ENCODE measurements at regions not wholly inside any gene's neighbourhood (a gene's known extent, or its start where the extent isn't known, plus 50 kb on each side); places are given as distances from the start of the nearest gene placed in this dataset.

DNA sequence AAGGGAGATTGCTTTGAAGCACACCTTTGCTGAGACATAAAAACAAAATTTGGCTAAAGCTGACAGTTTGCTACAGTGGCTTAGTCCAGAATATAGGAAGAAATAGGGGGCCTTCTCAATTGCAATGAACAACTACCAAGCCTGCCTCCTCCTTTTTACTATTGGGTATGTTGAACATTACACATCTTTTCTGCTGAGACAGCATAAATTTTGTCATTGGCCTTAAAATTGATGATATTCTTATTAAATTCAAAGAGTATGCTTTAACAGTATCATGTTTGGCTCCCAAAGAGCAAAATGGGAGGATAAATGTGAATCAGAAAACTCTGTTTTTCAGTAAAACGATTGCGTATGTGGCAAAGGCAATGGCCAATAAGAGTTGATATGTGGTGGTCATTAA is 721.9 kb upstream of the IGFBP7 start:
- H3K27ac ChIP-seq (ENCODE audit: low read depth, low read length) = no peak overlapping the region
- DNase-seq = no peak
- no peaks in the 10 kb centered on the region for H3K36me3 Mint-ChIP-seq
- no peaks in the 10 kb centered on the region for H3K27me3 ChIP-seq (ENCODE audit: control insufficient read depth in 2 of 2, insufficient read depth in 2 of 2, low read length in 2 of 2)
- no peaks in the 10 kb centered on the region for H3K36me3 ChIP-seq (ENCODE audit: control insufficient read depth in 2 of 3, insufficient read depth in 3 of 3, low read length in 3 of 3)
- no peak for ATAC-seq
- peaks cover 0 to 15% (median 4%) of the 10 kb centered on the region in 11 donors for H3K9me3 Mint-ChIP-seq
- no peak overlapping the region for H3K27ac Mint-ChIP-seq
- no peaks in the 10 kb centered on the region for H3K9me3 ChIP-seq (ENCODE audit: control insufficient read depth in 2 of 3, low read length in 3 of 3)
- H3K27me3 Mint-ChIP-seq = no peaks in the 10 kb centered on the region
- intact Hi-C loops (cut with micrococcal nuclease) = no loop called here
- no peak overlapping the region for H3K4me3 ChIP-seq (ENCODE audit: low read length)
- no peaks in the 10 kb centered on the region for H3K4me1 ChIP-seq (ENCODE audit: control insufficient read depth in 2 of 2, insufficient read depth in 2 of 2, low read length in 2 of 2)
- CTCF ChIA-PET = no interaction called here
- POLR2A ChIA-PET = no interaction called here
- H3K4me3 Mint-ChIP-seq = no peak overlapping the region
- H3K4me1 Mint-ChIP-seq = peaks cover 0 to 3% (median 0%) of the 10 kb centered on the region in 7 donors

GRCh38 chr4:57789666-57790065 is 679.5 kb upstream of the IGFBP7 start:
- ATAC-seq = no peak
- intact Hi-C loops (cut with micrococcal nuclease) = loop anchor here in 1 of 2 donors (10.0 kb wide), 1 partner anchor 55 kb away; no protein-coding TSS in a partner anchor
- no peaks in the 10 kb centered on the region for H3K4me1 ChIP-seq (ENCODE audit: control insufficient read depth in 2 of 2, insufficient read depth in 2 of 2, low read length in 2 of 2)
- Mint-ChIP-seq H3K9me3 (peaks cover 0 to 4% (median 0%) of the 10 kb centered on the region in 11 donors), H3K4me3 (no peak overlapping the region), H3K27me3 (no peaks in the 10 kb centered on the region), H3K36me3 (no peaks in the 10 kb centered on the region), H3K27ac (no peak overlapping the region), H3K4me1 (no peaks in the 10 kb centered on the region)
- H3K27ac ChIP-seq (ENCODE audit: low read depth, low read length) = no peak overlapping the region
- H3K36me3 ChIP-seq (ENCODE audit: control insufficient read depth in 2 of 3, insufficient read depth in 3 of 3, low read length in 3 of 3) = no peaks in the 10 kb centered on the region
- no peaks in the 10 kb centered on the region for H3K9me3 ChIP-seq (ENCODE audit: control insufficient read depth in 2 of 3, low read length in 3 of 3)
- POLR2A ChIA-PET = no interaction called here
- no peaks in the 10 kb centered on the region for H3K27me3 ChIP-seq (ENCODE audit: control insufficient read depth in 2 of 2, insufficient read depth in 2 of 2, low read length in 2 of 2)
- DNase-seq = no peak
- CTCF ChIA-PET = no interaction called here
- no peak overlapping the region for H3K4me3 ChIP-seq (ENCODE audit: low read length)

- H3K27ac ChIP-seq (ENCODE audit: low read depth, low read length) = no peak overlapping the region
- no peaks in the 10 kb centered on the region for H3K27me3 ChIP-seq (ENCODE audit: control insufficient read depth in 2 of 2, insufficient read depth in 2 of 2, low read length in 2 of 2)
- Mint-ChIP-seq H3K27me3 (no peaks in the 10 kb centered on the region), H3K9me3 (peaks cover 0 to 24% (median 7%) of the 10 kb centered on the region in 11 donors), H3K4me1 (no peaks in the 10 kb centered on the region), H3K4me3 (no peak overlapping the region), H3K27ac (no peak overlapping the region), H3K36me3 (no peaks in the 10 kb centered on the region)
- POLR2A ChIA-PET = no interaction called here
- CTCF ChIA-PET = no interaction called here
- DNase-seq (no peak), ATAC-seq (no peak)
- no peaks in the 10 kb centered on the region for H3K9me3 ChIP-seq (ENCODE audit: control insufficient read depth in 2 of 3, low read length in 3 of 3)
- H3K36me3 ChIP-seq (ENCODE audit: control insufficient read depth in 2 of 3, insufficient read depth in 3 of 3, low read length in 3 of 3) = no peaks in the 10 kb centered on the region
- no peak overlapping the region for H3K4me3 ChIP-seq (ENCODE audit: low read length)
- intact Hi-C loops (cut with micrococcal nuclease) = no loop called here
- H3K4me1 ChIP-seq (ENCODE audit: control insufficient read depth in 2 of 2, insufficient read depth in 2 of 2, low read length in 2 of 2) = no peaks in the 10 kb centered on the region
Measured at GRCh38 chr4:57777876-57778275, 667.7 kb upstream of the IGFBP7 start.

DNA sequence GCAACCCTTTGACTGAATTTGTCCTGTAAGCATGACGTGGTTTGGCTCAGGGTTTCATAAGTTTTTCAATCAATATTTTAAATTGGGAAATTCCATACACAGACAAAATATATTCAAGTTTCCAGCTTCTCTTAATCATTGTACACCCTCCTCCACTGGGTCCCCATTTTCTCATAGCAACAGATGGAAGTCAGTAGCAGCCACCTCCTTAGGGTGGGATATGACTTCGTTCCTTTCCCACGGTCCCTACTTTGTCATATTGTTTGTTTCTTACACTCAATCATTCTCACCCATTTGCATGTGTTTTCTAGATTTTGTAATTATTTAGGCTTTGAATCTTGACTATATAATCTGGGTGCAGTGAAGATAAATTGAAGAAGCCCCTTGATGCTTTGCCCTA is 664.5 kb upstream of the IGFBP7 start:
- Mint-ChIP-seq H3K4me1 (no peaks in the 10 kb centered on the region), H3K27me3 (no peaks in the 10 kb centered on the region), H3K9me3 (peaks cover 0 to 16% (median 10%) of the 10 kb centered on the region in 11 donors), H3K4me3 (no peak overlapping the region), H3K27ac (no peak overlapping the region), H3K36me3 (no peaks in the 10 kb centered on the region)
- intact Hi-C loops (cut with micrococcal nuclease) = no loop called here
- H3K4me1 ChIP-seq (ENCODE audit: control insufficient read depth in 2 of 2, insufficient read depth in 2 of 2, low read length in 2 of 2) = no peaks in the 10 kb centered on the region
- H3K27me3 ChIP-seq (ENCODE audit: control insufficient read depth in 2 of 2, insufficient read depth in 2 of 2, low read length in 2 of 2) = no peaks in the 10 kb centered on the region
- no peak overlapping the region for H3K4me3 ChIP-seq (ENCODE audit: low read length)
- POLR2A ChIA-PET = no interaction called here
- H3K36me3 ChIP-seq (ENCODE audit: control insufficient read depth in 2 of 3, insufficient read depth in 3 of 3, low read length in 3 of 3) = no peaks in the 10 kb centered on the region
- DNase-seq (no peak), ATAC-seq (no peak)
- CTCF ChIA-PET = no interaction called here
- H3K27ac ChIP-seq (ENCODE audit: low read depth, low read length) = no peak overlapping the region
- H3K9me3 ChIP-seq (ENCODE audit: control insufficient read depth in 2 of 3, low read length in 3 of 3) = no peaks in the 10 kb centered on the region

DNA sequence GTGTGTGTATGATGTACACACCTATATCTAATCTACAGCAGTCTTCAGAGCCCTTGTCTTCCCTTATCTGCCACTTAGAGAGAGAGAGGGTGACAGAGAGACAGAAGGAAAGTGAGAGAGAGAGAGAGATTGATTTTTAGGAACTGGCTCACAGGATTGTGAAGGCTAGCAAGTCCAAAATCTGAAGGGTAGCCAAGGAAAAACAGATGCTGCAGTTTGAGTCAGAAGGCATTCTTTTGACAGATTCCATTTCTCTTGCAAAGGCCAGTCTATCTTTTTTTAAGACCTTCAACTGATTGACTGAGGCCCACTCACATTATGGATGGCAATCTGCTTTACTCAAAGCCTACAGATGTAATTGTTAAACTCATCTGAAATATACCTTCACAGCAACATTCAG is 664.0 kb upstream of the IGFBP7 start:
- no peaks in the 10 kb centered on the region for H3K36me3 Mint-ChIP-seq

DNA sequence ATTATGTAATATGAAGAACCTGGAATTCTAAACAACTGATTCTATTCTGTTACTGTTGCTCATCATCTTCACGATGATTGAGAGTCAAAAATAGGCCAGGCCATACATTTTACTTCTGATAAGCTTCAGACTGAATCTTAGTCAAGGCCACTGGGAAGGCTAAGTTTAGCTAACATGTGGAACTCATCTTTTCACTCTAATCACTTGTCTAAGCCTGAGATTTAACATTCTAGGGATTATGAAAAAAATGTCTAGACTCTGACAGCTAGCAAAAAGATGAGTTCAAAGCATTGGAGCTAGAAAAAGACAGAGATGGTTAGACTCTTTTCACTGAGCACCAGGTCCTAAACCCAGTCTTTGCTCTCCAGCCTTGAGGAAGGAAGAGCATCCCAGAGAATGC is 656.2 kb upstream of the IGFBP7 start:
- Histone ChIP-seq H3K27ac (ENCODE audit: low read depth, low read length) (no peak overlapping the region), H3K27me3 (ENCODE audit: control insufficient read depth in 2 of 2, insufficient read depth in 2 of 2, low read length in 2 of 2) (no peaks in the 10 kb centered on the region), H3K4me1 (ENCODE audit: control insufficient read depth in 2 of 2, insufficient read depth in 2 of 2, low read length in 2 of 2) (no peaks in the 10 kb centered on the region), H3K36me3 (ENCODE audit: control insufficient read depth in 2 of 3, insufficient read depth in 3 of 3, low read length in 3 of 3) (no peaks in the 10 kb centered on the region), H3K9me3 (ENCODE audit: control insufficient read depth in 2 of 3, low read length in 3 of 3) (no peaks in the 10 kb centered on the region), H3K4me3 (ENCODE audit: low read length) (no peak overlapping the region)
- intact Hi-C loops (cut with micrococcal nuclease) = no loop called here
- Mint-ChIP-seq H3K4me1 (no peaks in the 10 kb centered on the region), H3K9me3 (peaks cover 4 to 16% (median 8%) of the 10 kb centered on the region in 11 donors), H3K27ac (no peak overlapping the region), H3K36me3 (no peaks in the 10 kb centered on the region), H3K4me3 (no peak overlapping the region), H3K27me3 (no peaks in the 10 kb centered on the region)
- DNase-seq = no peak
- CTCF ChIA-PET = no interaction called here
- POLR2A ChIA-PET = no interaction called here
- ATAC-seq = no peak

More for the DNA sequence above, 664.0 kb upstream of the IGFBP7 start:
- Histone ChIP-seq H3K36me3 (ENCODE audit: control insufficient read depth in 2 of 3, insufficient read depth in 3 of 3, low read length in 3 of 3) (no peaks in the 10 kb centered on the region), H3K27me3 (ENCODE audit: control insufficient read depth in 2 of 2, insufficient read depth in 2 of 2, low read length in 2 of 2) (no peaks in the 10 kb centered on the region), H3K9me3 (ENCODE audit: control insufficient read depth in 2 of 3, low read length in 3 of 3) (no peaks in the 10 kb centered on the region), H3K4me3 (ENCODE audit: low read length) (no peak overlapping the region), H3K4me1 (ENCODE audit: control insufficient read depth in 2 of 2, insufficient read depth in 2 of 2, low read length in 2 of 2) (no peaks in the 10 kb centered on the region), H3K27ac (ENCODE audit: low read depth, low read length) (no peak overlapping the region)
- DNase-seq (no peak), ATAC-seq (no peak)
- intact Hi-C loops (cut with micrococcal nuclease) = no loop called here
- H3K4me1 Mint-ChIP-seq = no peaks in the 10 kb centered on the region
- ChIA-PET CTCF (no interaction called here), POLR2A (no interaction called here)
- peaks cover 0 to 16% (median 10%) of the 10 kb centered on the region in 11 donors for H3K9me3 Mint-ChIP-seq
- H3K27ac Mint-ChIP-seq = no peak overlapping the region
- H3K4me3 Mint-ChIP-seq = no peak overlapping the region
- H3K27me3 Mint-ChIP-seq = no peaks in the 10 kb centered on the region

- H3K4me3 ChIP-seq (ENCODE audit: low read length) = no peak overlapping the region
- no peak for DNase-seq
- intact Hi-C loops (cut with micrococcal nuclease) = no loop called here
- Mint-ChIP-seq H3K9me3 (peaks cover 4 to 20% (median 12%) of the 10 kb centered on the region in 11 donors), H3K4me3 (no peak overlapping the region), H3K27ac (no peak overlapping the region), H3K27me3 (no peaks in the 10 kb centered on the region), H3K36me3 (no peaks in the 10 kb centered on the region), H3K4me1 (no peaks in the 10 kb centered on the region)
- ATAC-seq = no peak
- H3K4me1 ChIP-seq (ENCODE audit: control insufficient read depth in 2 of 2, insufficient read depth in 2 of 2, low read length in 2 of 2) = no peaks in the 10 kb centered on the region
- H3K27me3 ChIP-seq (ENCODE audit: control insufficient read depth in 2 of 2, insufficient read depth in 2 of 2, low read length in 2 of 2) = no peaks in the 10 kb centered on the region
- ChIA-PET CTCF (no interaction called here), POLR2A (no interaction called here)
- no peak overlapping the region for H3K27ac ChIP-seq (ENCODE audit: low read depth, low read length)
- H3K36me3 ChIP-seq (ENCODE audit: control insufficient read depth in 2 of 3, insufficient read depth in 3 of 3, low read length in 3 of 3) = no peaks in the 10 kb centered on the region
- no peaks in the 10 kb centered on the region for H3K9me3 ChIP-seq (ENCODE audit: control insufficient read depth in 2 of 3, low read length in 3 of 3)
Measured at GRCh38 chr4:57764856-57765255, 654.7 kb upstream of the IGFBP7 start.

Data from naive thymus-derived CD4-positive, alpha-beta T cell (primary cell).